GM19035 (cell line): ENCODE measurements at regions not wholly inside any gene's neighbourhood (a gene's known extent, or its start where the extent isn't known, plus 50 kb on each side); places are given as distances from the start of the nearest gene placed in this dataset.

Experiments used
- ATAC-seq: cut with Tn5 transposase; IDR thresholded peaks from one replicate; pipeline ENCODE4 v1.9.1; 2021; ENCODE audit not compliant: unreplicated experiment

- ATAC-seq, result no peak
These were observed 172.0 kb upstream of the LRIG1 start for GRCh38 chr3:66672830-66673229.

- no peak for ATAC-seq
These were observed 172.5 kb upstream of the LRIG1 start for GRCh38 chr3:66673293-66673692.

- ATAC-seq, result no peak
These were observed 174.5 kb upstream of the LRIG1 start for GRCh38 chr3:66675366-66675765.

GRCh38 chr3:66692042-66692765 lies 191.4 kb upstream of the LRIG1 start:
- ATAC-seq, result no peak

GRCh38 chr3:66692766-66693150 lies 191.9 kb upstream of the LRIG1 start:
- no peak for ATAC-seq

- no peak for ATAC-seq
These were observed 192.7 kb upstream of the LRIG1 start for GRCh38 chr3:66693461-66694031.

GRCh38 chr3:66702126-66702525 lies 201.3 kb upstream of the LRIG1 start:
- ATAC-seq, result no peak

- ATAC-seq, result no peak
These were observed 202.7 kb upstream of the LRIG1 start for GRCh38 chr3:66703501-66703900.

- no peak for ATAC-seq
These were observed 204.3 kb upstream of the LRIG1 start for GRCh38 chr3:66705076-66705475.

- no peak for ATAC-seq
These were observed 206.1 kb upstream of the LRIG1 start for GRCh38 chr3:66706890-66707289.

GRCh38 chr3:66709532-66709931 lies 208.7 kb upstream of the LRIG1 start:
- ATAC-seq, result no peak

- no peak for ATAC-seq
These were observed 211.4 kb upstream of the LRIG1 start for GRCh38 chr3:66712210-66712609.

- ATAC-seq, result no peak
These were observed 213.1 kb upstream of the LRIG1 start for GRCh38 chr3:66713921-66714320.

GRCh38 chr3:66715806-66716205 lies 215.0 kb upstream of the LRIG1 start:
- no peak for ATAC-seq

- no peak for ATAC-seq
These were observed 217.0 kb upstream of the LRIG1 start for GRCh38 chr3:66717806-66718205.

- ATAC-seq, result no peak
These were observed 219.1 kb upstream of the LRIG1 start for GRCh38 chr3:66719796-66720356.

GRCh38 chr3:66720508-66720907 lies 219.7 kb upstream of the LRIG1 start:
- ATAC-seq, result no peak

GRCh38 chr3:66722675-66723074 lies 221.9 kb upstream of the LRIG1 start:
- no peak for ATAC-seq

GRCh38 chr3:66723231-66723630 lies 222.4 kb upstream of the LRIG1 start:
- no peak for ATAC-seq

GRCh38 chr3:66729687-66730393 lies 229.0 kb upstream of the LRIG1 start:
- no peak for ATAC-seq

- ATAC-seq, result no peak
These were observed 238.0 kb upstream of the LRIG1 start for GRCh38 chr3:66738625-66739365.
